HG03378 (cell line): ENCODE measurements at regions not wholly inside any gene's neighbourhood (a gene's known extent, or its start where the extent isn't known, plus 50 kb on each side); places are given as distances from the start of the nearest gene placed in this dataset.

Experiments used
- ATAC-seq: cut with Tn5 transposase; IDR thresholded peaks from one replicate; pipeline ENCODE4 v1.9.1; 2021; ENCODE audit warnings: mild to moderate bottlenecking, moderate library complexity; ENCODE audit not compliant: unreplicated experiment

DNA sequence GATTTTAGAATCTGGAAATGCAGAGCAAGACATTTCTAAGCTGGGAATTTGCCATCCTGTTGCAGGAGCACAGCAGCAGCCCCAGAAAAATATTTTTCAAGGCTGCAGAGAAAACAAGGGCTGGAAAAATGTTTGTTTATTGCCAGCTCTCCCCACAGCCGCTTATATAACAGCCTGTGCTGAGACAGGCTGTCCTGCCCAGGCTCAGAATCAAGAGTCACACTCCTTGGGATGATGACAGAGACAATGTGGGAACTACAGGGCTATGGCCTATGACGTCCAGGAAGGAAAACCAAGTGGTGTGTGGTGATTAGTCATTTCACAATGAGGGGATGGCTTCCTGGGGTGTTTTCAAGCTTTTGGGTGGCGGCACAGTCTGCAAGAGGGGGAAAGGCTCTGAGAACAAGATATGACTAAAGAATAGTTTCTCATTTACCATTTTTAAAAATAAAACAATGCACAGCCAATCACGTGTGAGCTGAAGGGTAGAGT lies 136.3 kb upstream of the SERP2 start:
- ATAC-seq = peak; percentile 57

GRCh38 chr13:44237881-44238421 lies 135.7 kb upstream of the SERP2 start:
- no peak for ATAC-seq

DNA sequence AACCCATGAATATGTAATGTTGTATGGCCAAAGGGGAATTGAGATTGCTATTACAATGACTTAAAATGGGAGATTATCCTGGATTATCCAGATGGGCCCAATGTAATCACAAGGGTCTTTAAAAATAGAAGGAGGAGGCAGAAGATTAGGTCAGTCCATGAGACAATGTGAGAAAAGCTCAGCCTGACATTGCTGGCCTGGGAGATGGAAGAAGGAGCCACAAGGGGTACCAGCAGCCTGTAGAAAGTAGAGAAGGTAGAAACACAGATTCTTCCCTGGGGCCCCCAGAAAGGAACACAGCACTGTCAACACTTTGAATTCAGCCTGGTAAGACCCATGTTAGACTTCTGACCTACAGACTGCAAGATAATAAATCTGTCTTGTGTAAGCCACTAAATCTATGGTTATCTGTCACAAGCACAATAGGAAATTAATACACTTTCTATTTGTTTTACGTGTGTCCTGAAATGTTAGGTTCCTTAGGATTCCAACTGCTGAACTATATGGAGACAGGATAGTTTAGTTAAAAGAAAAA lies 132.9 kb upstream of the SERP2 start:
- ATAC-seq = no peak

DNA sequence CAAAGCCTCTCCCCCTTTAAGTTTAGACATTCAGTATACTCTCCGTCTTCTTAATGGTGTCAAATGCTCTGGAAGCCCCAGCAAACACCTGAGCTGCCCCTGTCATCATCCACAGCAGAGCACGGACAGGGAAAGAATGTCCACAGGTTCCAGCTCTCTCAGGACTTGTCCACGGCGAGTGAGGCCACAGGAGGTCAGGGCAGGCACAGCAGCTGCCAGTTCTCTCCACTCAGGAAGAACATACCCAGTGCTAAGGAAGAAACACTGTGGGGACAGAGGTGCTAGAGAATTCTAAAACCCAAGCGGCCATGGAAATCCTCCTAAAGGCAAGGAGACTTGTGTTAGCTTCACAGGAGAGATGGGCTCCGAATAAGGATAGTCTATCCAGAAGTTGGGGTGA lies 132.0 kb upstream of the SERP2 start:
- no peak for ATAC-seq

- ATAC-seq = no peak
These were observed 130.9 kb upstream of the SERP2 start for GRCh38 chr13:44242766-44243165.

GRCh38 chr13:44243198-44243857 lies 130.3 kb upstream of the SERP2 start:
- ATAC-seq = no peak

GRCh38 chr13:44244288-44244687 lies 129.3 kb upstream of the SERP2 start:
- ATAC-seq = no peak

DNA sequence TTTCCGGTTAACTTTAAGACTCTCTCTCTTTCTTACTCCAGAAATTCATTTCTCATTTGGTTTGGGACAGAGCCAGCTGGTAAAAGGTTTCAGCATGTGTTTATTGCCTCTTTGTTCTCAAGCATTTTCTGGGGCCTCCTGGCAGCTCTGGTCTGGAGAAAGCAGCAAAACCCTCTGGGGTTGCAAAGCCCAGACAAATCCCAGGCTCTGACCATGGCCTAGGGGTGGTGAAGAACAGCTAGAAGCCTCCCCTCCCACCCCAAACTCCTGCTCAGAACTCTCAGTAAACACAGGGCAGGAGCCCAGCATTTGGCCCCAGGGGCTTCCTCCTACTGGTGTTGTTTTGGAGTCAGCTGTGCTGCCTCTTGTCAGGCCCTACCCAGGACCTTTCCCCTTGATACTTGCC lies 124.2 kb upstream of the SERP2 start:
- no peak for ATAC-seq

DNA sequence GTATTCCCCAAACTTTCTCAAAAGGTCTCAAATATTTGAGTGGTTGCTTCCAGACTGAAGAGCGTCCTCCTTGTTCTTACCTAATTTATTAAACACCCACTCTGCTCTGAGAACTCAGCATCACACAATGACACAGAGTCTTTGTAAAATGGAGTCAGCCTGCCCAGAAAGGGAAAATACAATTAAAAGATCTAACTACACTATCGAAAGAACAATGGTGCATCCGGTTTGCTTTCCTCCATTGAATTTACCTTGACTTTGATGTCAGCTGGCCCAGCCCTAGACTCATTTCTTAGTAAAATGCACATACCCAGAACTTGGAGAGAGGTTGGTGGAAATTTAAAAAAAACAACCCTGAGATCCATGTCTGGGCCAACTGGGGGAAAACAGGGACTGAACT lies 120.7 kb upstream of the SERP2 start:
- no peak for ATAC-seq

- no peak for ATAC-seq
These were observed 117.8 kb upstream of the SERP2 start for GRCh38 chr13:44255771-44256364.

- ATAC-seq = no peak
These were observed 115.8 kb upstream of the SERP2 start for GRCh38 chr13:44257796-44258195.

GRCh38 chr13:44259045-44260027 lies 114.3 kb upstream of the SERP2 start:
- ATAC-seq = peak; percentile 79

DNA sequence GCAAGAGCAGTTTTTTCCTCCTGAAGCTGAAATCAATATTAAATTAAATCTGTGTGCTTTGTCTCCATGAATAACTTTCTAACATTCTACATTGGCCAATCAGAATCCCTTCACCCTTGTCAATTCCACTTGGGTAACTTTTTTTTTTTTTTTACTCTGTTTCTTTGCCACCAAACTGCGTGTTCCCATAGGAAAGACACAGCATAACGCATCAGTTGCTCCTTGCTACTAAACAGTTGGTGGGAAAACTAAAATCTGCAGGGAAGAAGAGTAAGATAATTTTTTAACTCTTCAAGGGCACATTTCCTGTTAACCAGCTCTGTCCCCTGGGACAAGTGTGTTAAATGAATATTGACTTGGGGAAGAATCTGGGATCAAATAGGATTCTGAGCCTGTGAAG lies 113.3 kb upstream of the SERP2 start:
- ATAC-seq = no peak

DNA sequence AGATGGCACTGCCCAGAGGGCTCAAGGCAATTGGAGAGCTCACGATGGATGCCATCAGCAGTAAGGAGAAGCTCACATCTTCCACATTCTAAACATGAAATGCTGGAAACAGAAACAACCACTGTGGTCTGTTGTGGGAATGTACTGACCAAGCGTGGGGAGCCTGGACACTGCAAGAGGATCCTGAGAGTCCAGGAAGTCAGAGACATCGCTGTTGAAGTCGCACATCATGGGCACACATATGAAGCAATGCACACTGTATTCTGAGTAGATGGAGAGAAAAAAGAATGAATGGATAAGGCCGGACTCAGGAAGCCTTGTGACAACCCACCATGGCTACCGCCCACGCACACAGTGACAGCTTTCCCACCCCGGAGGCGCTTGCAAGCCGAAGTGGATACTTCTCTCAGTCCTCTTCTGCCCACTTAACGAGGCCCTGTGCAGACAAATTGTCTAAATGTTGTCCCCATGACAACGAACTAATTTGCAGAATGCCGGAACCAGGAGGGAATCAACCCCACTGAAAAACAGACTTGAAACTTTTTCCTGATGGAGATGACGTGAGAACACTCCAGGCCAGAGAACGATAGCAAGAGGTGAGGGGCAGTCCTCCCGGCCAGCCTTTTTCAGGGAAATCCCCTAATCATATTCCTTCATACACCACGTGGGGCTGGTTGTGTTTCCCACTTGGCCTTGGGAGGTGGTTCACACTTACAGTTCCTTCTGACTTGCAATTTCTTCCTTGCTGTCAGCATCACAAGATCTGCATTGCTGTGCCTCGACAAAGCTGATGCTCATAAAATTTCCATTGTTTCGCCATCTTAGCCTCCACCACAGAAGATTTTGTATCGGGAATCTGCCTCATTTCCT lies 109.6 kb upstream of the SERP2 start:
- ATAC-seq = no peak

- no peak for ATAC-seq
These were observed 107.3 kb upstream of the SERP2 start for GRCh38 chr13:44266305-44266704.

DNA sequence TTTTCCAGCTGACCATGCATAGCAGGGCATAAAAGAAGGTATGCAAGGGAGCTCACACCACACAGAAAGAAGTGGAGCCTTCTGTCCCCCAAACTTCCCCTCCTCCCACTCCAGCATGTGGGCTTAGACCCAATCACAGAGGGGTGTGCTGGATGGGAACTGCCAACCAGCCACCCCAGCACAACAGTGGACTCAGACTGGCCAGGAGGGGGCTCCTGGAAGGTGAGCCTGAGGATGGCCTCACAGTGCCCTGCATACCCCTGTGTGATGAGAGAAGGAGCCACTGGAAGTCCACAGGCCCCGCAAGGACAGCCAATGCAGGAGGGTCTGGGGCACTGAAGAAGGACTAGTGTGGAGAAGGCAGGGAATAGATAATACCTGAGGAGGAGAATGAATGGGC lies 106.9 kb upstream of the SERP2 start:
- ATAC-seq = no peak

DNA sequence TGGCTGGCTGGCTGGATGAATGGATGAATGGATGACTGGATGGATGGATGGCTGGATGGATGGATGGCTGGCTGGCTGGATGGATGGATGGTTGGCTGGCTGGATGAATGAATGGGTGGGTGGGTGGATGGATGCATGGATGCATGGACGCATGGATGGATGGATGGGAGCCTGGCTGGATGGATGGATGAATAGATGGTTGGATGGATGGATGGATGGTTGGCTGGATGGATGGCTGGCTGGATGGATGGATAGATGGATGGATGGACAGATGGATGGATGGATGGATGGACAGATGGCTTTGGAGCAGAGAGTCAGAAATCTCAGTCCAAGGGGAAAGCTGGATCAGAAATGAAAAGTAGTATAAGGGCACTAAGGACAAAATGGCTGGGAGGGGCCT lies 106.4 kb upstream of the SERP2 start:
- no peak for ATAC-seq

DNA sequence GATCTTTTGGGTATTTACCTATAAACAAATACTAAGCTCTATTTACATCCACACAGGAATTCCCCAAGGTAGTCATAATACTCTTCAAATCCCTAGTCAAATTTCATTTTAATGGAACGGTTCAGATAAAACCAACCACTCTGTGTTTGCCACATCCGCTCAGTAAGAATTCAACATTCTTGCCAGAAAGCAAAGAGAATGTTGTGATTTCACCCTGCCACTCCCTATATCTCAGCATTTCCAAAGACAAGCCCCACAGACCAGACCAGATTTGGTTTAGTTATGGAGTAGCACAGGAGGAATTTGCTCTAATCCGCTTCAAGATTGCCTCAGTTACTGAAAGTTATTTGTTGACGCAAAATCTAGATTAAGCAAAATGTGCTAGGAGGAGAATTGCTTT lies 105.6 kb upstream of the SERP2 start:
- ATAC-seq = no peak

GRCh38 chr13:44268980-44269379 lies 104.6 kb upstream of the SERP2 start:
- ATAC-seq = no peak

DNA sequence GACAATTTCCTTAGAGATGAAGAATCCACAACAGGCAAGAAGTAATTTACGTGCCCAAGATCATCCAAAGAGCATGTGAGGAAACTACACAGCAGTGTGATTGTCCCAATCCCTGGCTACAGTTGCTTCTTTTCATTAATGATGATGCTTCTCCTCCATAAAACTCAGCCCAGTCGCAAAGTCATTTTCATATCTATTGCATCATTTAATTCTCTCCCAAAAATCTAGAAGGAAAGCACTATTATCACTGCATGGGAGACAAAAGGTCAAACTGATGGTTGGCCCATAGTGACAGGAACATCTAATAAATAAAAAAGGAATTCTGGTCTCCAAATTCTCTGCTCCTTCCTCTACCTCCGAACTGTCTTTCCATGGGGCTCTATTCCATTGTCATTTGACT lies 103.5 kb upstream of the SERP2 start:
- ATAC-seq = no peak
